ENCODE measurements at regions not wholly inside any gene's neighbourhood (a gene's known extent, or its start where the extent isn't known, plus 50 kb on each side); places are given as distances from the start of the nearest gene placed in this dataset.

DNA sequence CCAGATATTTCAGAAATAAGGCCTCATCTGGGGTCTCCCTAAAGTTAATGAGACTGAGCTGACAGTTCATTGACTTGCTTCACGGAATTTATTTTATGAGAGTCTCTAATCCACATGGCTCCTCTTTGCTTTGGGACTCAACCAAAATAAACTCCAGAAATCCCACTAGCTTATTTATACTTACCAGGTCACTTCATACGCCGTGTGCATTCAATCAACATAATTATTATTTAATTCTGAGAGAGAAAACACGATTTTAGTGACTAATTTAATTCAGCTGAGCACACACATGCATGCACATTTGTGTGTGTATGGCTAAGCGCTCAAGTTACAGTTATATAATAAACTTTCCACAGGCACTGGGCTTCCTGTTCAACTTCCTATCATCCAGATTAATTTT, 333.4 kb upstream of the CCDC196 start:
- TF ChIP-seq POLR2A (IDR thresholded peaks at IDR 0.05) (no peak), POLR2AphosphoS5 (IDR thresholded peaks at IDR 0.05) (no peak)
- TF ChIP-seq, protein P1, sequence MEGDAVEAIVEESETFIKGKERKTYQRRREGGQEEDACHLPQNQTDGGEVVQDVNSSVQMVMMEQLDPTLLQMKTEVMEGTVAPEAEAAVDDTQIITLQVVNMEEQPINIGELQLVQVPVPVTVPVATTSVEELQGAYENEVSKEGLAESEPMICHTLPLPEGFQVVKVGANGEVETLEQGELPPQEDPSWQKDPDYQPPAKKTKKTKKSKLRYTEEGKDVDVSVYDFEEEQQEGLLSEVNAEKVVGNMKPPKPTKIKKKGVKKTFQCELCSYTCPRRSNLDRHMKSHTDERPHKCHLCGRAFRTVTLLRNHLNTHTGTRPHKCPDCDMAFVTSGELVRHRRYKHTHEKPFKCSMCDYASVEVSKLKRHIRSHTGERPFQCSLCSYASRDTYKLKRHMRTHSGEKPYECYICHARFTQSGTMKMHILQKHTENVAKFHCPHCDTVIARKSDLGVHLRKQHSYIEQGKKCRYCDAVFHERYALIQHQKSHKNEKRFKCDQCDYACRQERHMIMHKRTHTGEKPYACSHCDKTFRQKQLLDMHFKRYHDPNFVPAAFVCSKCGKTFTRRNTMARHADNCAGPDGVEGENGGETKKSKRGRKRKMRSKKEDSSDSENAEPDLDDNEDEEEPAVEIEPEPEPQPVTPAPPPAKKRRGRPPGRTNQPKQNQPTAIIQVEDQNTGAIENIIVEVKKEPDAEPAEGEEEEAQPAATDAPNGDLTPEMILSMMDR (IDR thresholded peaks at IDR 0.05 in 8 of 11, conservative IDR thresholded peaks at IDR 0.05 in 3 of 11), result no peak
- DNase-seq, result no peak
- H3K36me3 ChIP-seq, result no peaks in the 10 kb centered on the region
- no peaks in the 10 kb centered on the region for H3K4me1 ChIP-seq
- no peak overlapping the region for H3K27ac ChIP-seq
- peaks cover 0 to 14% (median 7%) of the 10 kb centered on the region in 8 donors for H3K9me3 ChIP-seq
- H3K27me3 ChIP-seq (replicated peaks in 1 of 7), result no peaks in the 10 kb centered on the region
- intact Hi-C loops (cut with DNase I; ENCODE audit: low total_unique reads), result no loop called here
- no peak overlapping the region for H3K4me3 ChIP-seq
- 55 to 70% (median 57%) methylated on average over 5 of the region's 5 CpGs for WGBS, 5 donors

DNA sequence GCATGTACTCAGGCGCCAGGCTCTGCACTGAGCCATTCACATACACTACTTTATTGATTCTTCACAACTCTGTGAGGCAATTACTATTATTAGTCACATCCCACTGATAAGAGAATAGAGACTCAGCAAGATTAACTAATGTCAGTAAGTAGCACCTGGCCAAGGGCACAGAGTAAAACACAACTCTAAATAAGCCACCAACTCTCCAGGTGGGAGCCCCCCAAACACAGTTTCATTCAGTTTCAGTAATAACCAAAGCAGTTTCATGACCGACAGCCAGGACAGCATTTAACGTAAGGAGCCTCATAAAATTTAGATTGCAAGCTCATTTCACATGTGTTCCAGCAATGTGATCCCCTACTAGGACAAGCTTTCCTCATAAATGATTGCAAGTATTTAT, 323.1 kb upstream of the CCDC196 start:
- Histone ChIP-seq H3K36me3 (no peaks in the 10 kb centered on the region), H3K9me3 (no peaks in the 10 kb centered on the region), H3K4me1 (no peaks in the 10 kb centered on the region), H3K27ac (no peak overlapping the region), H3K27me3 (replicated peaks in 1 of 7) (no peaks in the 10 kb centered on the region), H3K4me3 (no peak overlapping the region)
- 88 to 97% (median 93%) methylated on average over 3 of the region's 3 CpGs for WGBS, 5 donors
- intact Hi-C loops (cut with DNase I; ENCODE audit: low total_unique reads), result no loop called here
- DNase-seq, result no peak
- no peak for TF ChIP-seq POLR2A (IDR thresholded peaks at IDR 0.05)
- TF ChIP-seq POLR2AphosphoS5 (IDR thresholded peaks at IDR 0.05), result no peak
- TF ChIP-seq, protein P1 (IDR thresholded peaks at IDR 0.05 in 8 of 11, conservative IDR thresholded peaks at IDR 0.05 in 3 of 11), result no peak

DNA sequence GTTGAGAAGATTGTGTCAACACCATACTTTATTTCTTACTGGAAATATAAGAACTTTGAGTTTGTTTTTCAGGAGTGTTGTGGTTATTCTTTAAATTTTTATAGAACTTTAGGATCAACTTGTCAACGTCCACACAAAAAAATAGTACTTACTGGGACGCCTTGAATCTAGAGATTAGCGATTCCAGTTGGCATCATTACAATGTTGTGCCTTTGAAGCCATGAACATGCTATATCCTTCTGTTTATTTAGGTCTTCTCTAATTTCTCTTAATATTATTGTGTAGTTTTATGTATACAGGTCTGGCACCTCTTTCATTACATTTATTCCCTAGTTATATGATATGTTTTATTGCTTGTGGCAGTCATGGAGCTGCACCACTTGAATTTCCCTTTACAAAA, 320.8 kb upstream of the CCDC196 start:
- WGBS, 5 donors, result 63 to 95% (median 91%) methylated on average over 3 of the region's 3 CpGs
- Histone ChIP-seq H3K4me1 (no peaks in the 10 kb centered on the region), H3K9me3 (no peaks in the 10 kb centered on the region), H3K27ac (no peak overlapping the region), H3K4me3 (no peak overlapping the region), H3K27me3 (replicated peaks in 1 of 7) (no peaks in the 10 kb centered on the region), H3K36me3 (no peaks in the 10 kb centered on the region)
- DNase-seq, result no peak
- TF ChIP-seq, protein P1 (IDR thresholded peaks at IDR 0.05 in 8 of 11, conservative IDR thresholded peaks at IDR 0.05 in 3 of 11), result no peak
- TF ChIP-seq POLR2AphosphoS5 (IDR thresholded peaks at IDR 0.05) (no peak), POLR2A (IDR thresholded peaks at IDR 0.05) (no peak)
- intact Hi-C loops (cut with DNase I; ENCODE audit: low total_unique reads), result no loop called here

DNA sequence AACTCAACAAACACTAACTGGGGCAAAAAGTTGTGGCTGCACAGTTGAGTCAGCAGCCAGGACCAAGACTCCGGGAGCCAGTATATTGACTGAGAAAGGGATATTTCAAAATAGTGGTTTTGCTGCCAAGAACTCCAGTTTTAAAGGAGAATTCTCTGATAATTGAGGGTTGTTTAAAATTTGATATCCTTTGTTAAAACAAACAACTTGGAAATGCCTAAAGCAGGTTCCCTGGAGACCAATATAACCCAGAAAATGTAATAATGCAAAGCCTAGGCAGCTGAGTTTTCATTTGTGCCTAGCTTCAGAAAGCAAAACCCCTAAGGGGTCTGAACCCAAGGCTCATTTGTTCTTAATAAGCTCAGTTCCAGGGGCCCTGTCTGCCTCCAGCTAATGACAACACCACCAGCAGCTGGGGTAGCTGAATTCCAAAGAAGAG, 311.7 kb upstream of the CCDC196 start:
- Histone ChIP-seq H3K27me3 (replicated peaks in 1 of 7) (peaks cover 0 to 8% (median 0%) of the 10 kb centered on the region in 7 donors), H3K36me3 (no peaks in the 10 kb centered on the region), H3K27ac (no peak overlapping the region), H3K9me3 (peaks cover 0 to 8% (median 2%) of the 10 kb centered on the region in 8 donors), H3K4me1 (no peaks in the 10 kb centered on the region), H3K4me3 (no peak overlapping the region)
- TF ChIP-seq POLR2AphosphoS5 (IDR thresholded peaks at IDR 0.05), result no peak
- TF ChIP-seq POLR2A (IDR thresholded peaks at IDR 0.05), result no peak
- TF ChIP-seq, protein P1 (IDR thresholded peaks at IDR 0.05 in 8 of 11, conservative IDR thresholded peaks at IDR 0.05 in 3 of 11), result no peak
- 68 to 88% (median 81%) methylated on average over 1 of the region's 1 CpG for WGBS, 5 donors
- DNase-seq, result no peak
- intact Hi-C loops (cut with DNase I; ENCODE audit: low total_unique reads), result no loop called here
